ENCODE measurements at regions not wholly inside any gene's neighbourhood (a gene's known extent, or its start where the extent isn't known, plus 50 kb on each side); places are given as distances from the start of the nearest gene placed in this dataset.
"Not testable (repeated sequence)": the region's sequence is repeated elsewhere in the genome, so short reads cannot be mapped to it uniquely, and the experiment has no call there.

GRCh38 chr7:48837266-48837665 lies 87.1 kb upstream of the CDC14C start:
- Histone ChIP-seq H3K36me3 (ENCODE audit: low read depth) (no peaks in the 10 kb centered on the region), H3K9me3 (ENCODE audit: severe bottlenecking) (no peaks in the 10 kb centered on the region), H3K27ac (ENCODE audit: poor library complexity, severe bottlenecking) (no peak overlapping the region), H3K4me3 (ENCODE audit: severe bottlenecking) (no peak overlapping the region), H3K4me1 (ENCODE audit: insufficient read depth, poor library complexity, severe bottlenecking) (no peaks in the 10 kb centered on the region), H3K27me3 (ENCODE audit: insufficient read depth, poor library complexity, severe bottlenecking) (no peaks in the 10 kb centered on the region)
- ATAC-seq (ENCODE audit: low read depth) (no peak), DNase-seq (ENCODE audit: low spot score) (no peak)
- no peak for TF ChIP-seq CTCF (IDR thresholded peaks at IDR 0.05; ENCODE audit: poor library complexity, severe bottlenecking)

GRCh38 chr7:48839108-48839507 lies 85.2 kb upstream of the CDC14C start:
- no peaks in the 10 kb centered on the region for H3K9me3 ChIP-seq (ENCODE audit: severe bottlenecking)
- no peak for TF ChIP-seq CTCF (IDR thresholded peaks at IDR 0.05; ENCODE audit: poor library complexity, severe bottlenecking)
- no peaks in the 10 kb centered on the region for H3K36me3 ChIP-seq (ENCODE audit: low read depth)
- no peaks in the 10 kb centered on the region for H3K4me1 ChIP-seq (ENCODE audit: insufficient read depth, poor library complexity, severe bottlenecking)
- DNase-seq (ENCODE audit: low spot score) (no peak), ATAC-seq (ENCODE audit: low read depth) (peak; percentile 67)
- H3K27ac ChIP-seq (ENCODE audit: poor library complexity, severe bottlenecking) = no peak overlapping the region
- no peak overlapping the region for H3K4me3 ChIP-seq (ENCODE audit: severe bottlenecking)
- no peaks in the 10 kb centered on the region for H3K27me3 ChIP-seq (ENCODE audit: insufficient read depth, poor library complexity, severe bottlenecking)

- Histone ChIP-seq H3K4me3 (ENCODE audit: severe bottlenecking) (no peak overlapping the region), H3K9me3 (ENCODE audit: severe bottlenecking) (no peaks in the 10 kb centered on the region), H3K36me3 (ENCODE audit: low read depth) (no peaks in the 10 kb centered on the region), H3K27me3 (ENCODE audit: insufficient read depth, poor library complexity, severe bottlenecking) (no peaks in the 10 kb centered on the region), H3K27ac (ENCODE audit: poor library complexity, severe bottlenecking) (no peak overlapping the region), H3K4me1 (ENCODE audit: insufficient read depth, poor library complexity, severe bottlenecking) (no peaks in the 10 kb centered on the region)
- ATAC-seq (ENCODE audit: low read depth) (no peak), DNase-seq (ENCODE audit: low spot score) (no peak)
- no peak for TF ChIP-seq CTCF (IDR thresholded peaks at IDR 0.05; ENCODE audit: poor library complexity, severe bottlenecking)
These were observed 82.6 kb upstream of the CDC14C start for GRCh38 chr7:48841739-48842138.

- Histone ChIP-seq H3K4me3 (ENCODE audit: severe bottlenecking) (no peak overlapping the region), H3K4me1 (ENCODE audit: insufficient read depth, poor library complexity, severe bottlenecking) (no peaks in the 10 kb centered on the region), H3K27ac (ENCODE audit: poor library complexity, severe bottlenecking) (no peak overlapping the region), H3K9me3 (ENCODE audit: severe bottlenecking) (no peaks in the 10 kb centered on the region), H3K36me3 (ENCODE audit: low read depth) (no peaks in the 10 kb centered on the region), H3K27me3 (ENCODE audit: insufficient read depth, poor library complexity, severe bottlenecking) (no peaks in the 10 kb centered on the region)
- no peak for ATAC-seq (ENCODE audit: low read depth)
- TF ChIP-seq CTCF (IDR thresholded peaks at IDR 0.05; ENCODE audit: poor library complexity, severe bottlenecking) = no peak
- DNase-seq (ENCODE audit: low spot score) = no peak
These were observed 76.4 kb upstream of the CDC14C start for GRCh38 chr7:48847917-48848316.

GRCh38 chr7:48860447-48860846 lies 63.9 kb upstream of the CDC14C start:
- H3K36me3 ChIP-seq (ENCODE audit: low read depth); H3K4me1 ChIP-seq (ENCODE audit: insufficient read depth, poor library complexity, severe bottlenecking); H3K27me3 ChIP-seq (ENCODE audit: insufficient read depth, poor library complexity, severe bottlenecking); ATAC-seq (ENCODE audit: low read depth); H3K27ac ChIP-seq (ENCODE audit: poor library complexity, severe bottlenecking); DNase-seq (ENCODE audit: low spot score); H3K4me3 ChIP-seq (ENCODE audit: severe bottlenecking); H3K9me3 ChIP-seq (ENCODE audit: severe bottlenecking): not testable (repeated sequence)
